ENCODE measurements at regions not wholly inside any gene's neighbourhood (a gene's known extent, or its start where the extent isn't known, plus 50 kb on each side); places are given as distances from the start of the nearest gene placed in this dataset.
A peak's percentile ranks its signal among the peaks of the same experiment; 100 is the strongest.

GRCh38 chr12:58217130-58217529 lies 275.8 kb downstream of the ATP23 start:
- ATAC-seq (no peak), DNase-seq (no peak)
- Histone ChIP-seq H3K9me3 (peaks cover 0 to 12% (median 0%) of the 10 kb centered on the region in 12 donors), H3K27ac (no peak overlapping the region), H3K27me3 (no peaks in the 10 kb centered on the region), H3K4me1 (no peaks in the 10 kb centered on the region), H3K4me3 (no peak overlapping the region), H3K36me3 (no peaks in the 10 kb centered on the region)
- intact Hi-C loops (cut with DNase I), result no loop called here
- WGBS, 4 donors, result 90 to 100% (median 94%) methylated on average over 1 of the region's 1 CpG
- TF ChIP-seq POLR2A (IDR thresholded peaks at IDR 0.05), result no peak
- TF ChIP-seq CTCF (IDR thresholded peaks at IDR 0.05), result no peak

- no peaks in the 10 kb centered on the region for H3K36me3 ChIP-seq
- no peak overlapping the region for H3K27ac ChIP-seq
- peaks cover 0 to 10% (median 0%) of the 10 kb centered on the region in 12 donors for H3K4me1 ChIP-seq
- H3K27me3 ChIP-seq, result no peaks in the 10 kb centered on the region
- ATAC-seq, result no peak
- intact Hi-C loops (cut with DNase I), result no loop called here
- TF ChIP-seq CTCF (IDR thresholded peaks at IDR 0.05) (no peak), POLR2A (IDR thresholded peaks at IDR 0.05) (no peak)
- WGBS, 4 donors, result 68 to 77% (median 70%) methylated on average over 3 of the region's 3 CpGs
- no peak overlapping the region for H3K4me3 ChIP-seq
- no peak for DNase-seq
- H3K9me3 ChIP-seq, result peaks cover 0 to 4% (median 0%) of the 10 kb centered on the region in 12 donors
Measured at GRCh38 chr12:58224536-58225105, 283.3 kb downstream of the ATP23 start.

GRCh38 chr12:58225203-58225877 lies 284.0 kb downstream of the ATP23 start:
- no peaks in the 10 kb centered on the region for H3K36me3 ChIP-seq
- no peaks in the 10 kb centered on the region for H3K27me3 ChIP-seq
- ATAC-seq (peak in 1 of 4 donors; percentile 9), DNase-seq (no peak)
- H3K9me3 ChIP-seq, result peaks cover 0 to 4% (median 0%) of the 10 kb centered on the region in 12 donors
- peaks cover 0 to 10% (median 0%) of the 10 kb centered on the region in 12 donors for H3K4me1 ChIP-seq
- intact Hi-C loops (cut with DNase I), result no loop called here
- H3K27ac ChIP-seq, result no peak overlapping the region
- TF ChIP-seq CTCF (IDR thresholded peaks at IDR 0.05) (no peak), POLR2A (IDR thresholded peaks at IDR 0.05) (no peak)
- no peak overlapping the region for H3K4me3 ChIP-seq

- H3K36me3 ChIP-seq, result no peaks in the 10 kb centered on the region
- intact Hi-C loops (cut with DNase I), result no loop called here
- no peak overlapping the region for H3K27ac ChIP-seq
- H3K4me1 ChIP-seq, result peaks cover 0 to 4% (median 0%) of the 10 kb centered on the region in 12 donors
- DNase-seq (no peak), ATAC-seq (no peak)
- 89 to 98% (median 92%) methylated on average over 2 of the region's 2 CpGs for WGBS, 4 donors
- H3K27me3 ChIP-seq, result no peaks in the 10 kb centered on the region
- H3K9me3 ChIP-seq, result peaks cover 0 to 3% (median 0%) of the 10 kb centered on the region in 12 donors
- H3K4me3 ChIP-seq, result no peak overlapping the region
- TF ChIP-seq POLR2A (IDR thresholded peaks at IDR 0.05), result no peak
- TF ChIP-seq CTCF (IDR thresholded peaks at IDR 0.05), result no peak
Measured at GRCh38 chr12:58233886-58234285, 292.5 kb downstream of the ATP23 start.
